Thyroid gland (tissue), 4 donors: ENCODE measurements at regions not wholly inside any gene's neighbourhood (a gene's known extent, or its start where the extent isn't known, plus 50 kb on each side); places are given as distances from the start of the nearest gene placed in this dataset.

Experiments
- DNase-seq, 2 donors: peaks; one replicate each; pipeline ENCODE4 v3.0.0-alpha.2; 2019
- H3K27ac ChIP-seq, 3 donors: fragments of 200-600 bp; sonication (generic); 1 replicate in 2 of 3; 2 replicates in 1 of 3; pipeline ENCODE4 v1.5.1; 2016 to 2019; ENCODE audit warnings: mild to moderate bottlenecking in 1 of 3, moderate library complexity in 1 of 3
- H3K27me3 ChIP-seq: fragments of 200-600 bp; sonication (generic); one replicate; pipeline ENCODE4 v1.5.1; 2019
- H3K36me3 ChIP-seq, 2 donors: fragments of 200-600 bp; sonication (generic); one replicate each; pipeline ENCODE4 v1.5.1; 2016 to 2019
- H3K4me1 ChIP-seq, 2 donors: fragments of 200-600 bp; sonication (generic); one replicate each; pipeline ENCODE4 v1.5.1; 2017 to 2019
- H3K4me3 ChIP-seq, 3 donors: fragments of 200-600 bp; sonication (generic); replicated peaks in 1 of 3; 1 replicate in 2 of 3; 2 replicates in 1 of 3; pipeline ENCODE4 v1.5.1; 2016; ENCODE audit warnings: mild to moderate bottlenecking in 1 of 3
- H3K9me3 ChIP-seq: fragments of 200-600 bp; sonication (generic); one replicate; pipeline ENCODE4 v1.5.1; 2017
- CTCF ChIP-seq, 6 experiments: fragments of 200-600 bp in 3 of 6; fragments of 450-650 bp in 3 of 6; sonication (generic) in 3 of 6; IDR thresholded peaks; one replicate each; pipeline ENCODE4 v1.5.1; 2016 to 2019; ENCODE audit warnings: antibody characterized with exemption in 6 of 6, mild to moderate bottlenecking in 2 of 6, inconsistent platforms in 1 of 6, moderate library complexity in 1 of 6
- POLR2A ChIP-seq, 2 donors: fragments of 450-650 bp; IDR thresholded peaks; one replicate each; pipeline ENCODE4 v1.6.1; 2017; ENCODE audit warnings: antibody characterized with exemption in 2 of 2, mild to moderate bottlenecking in 2 of 2, moderate library complexity in 1 of 2
- WGBS, 2 donors: methylation state at CpG; one replicate each; pipeline ENCODE4 v1.1.5; 2017; 5-methylcytosine and 5-hydroxymethylcytosine counted together
- intact Hi-C: fragments of 100-400 bp; cut with DNase I; formaldehyde crosslinking; loops from one replicate; pipeline ENCODE4 v1.15.1; 2023

GRCh38 chr6:50213146-50213545 is 163.4 kb upstream of the DEFB112 start:
- Histone ChIP-seq H3K4me3 (no peak overlapping the region), H3K27ac (no peak overlapping the region), H3K9me3 (no peaks in the 10 kb centered on the region), H3K4me1 (no peaks in the 10 kb centered on the region), H3K36me3 (no peaks in the 10 kb centered on the region), H3K27me3 (no peaks in the 10 kb centered on the region)
- intact Hi-C loops = no loop called here
- DNase-seq = no peak
- TF ChIP-seq CTCF (IDR thresholded peaks at IDR 0.05) (no peak), POLR2A (IDR thresholded peaks at IDR 0.05) (no peak)
- 40 to 42% methylated on average over 1 of the region's 1 CpG for WGBS, 2 donors

- Histone ChIP-seq H3K27me3 (no peaks in the 10 kb centered on the region), H3K36me3 (no peaks in the 10 kb centered on the region), H3K27ac (no peak overlapping the region), H3K4me3 (no peak overlapping the region), H3K4me1 (no peaks in the 10 kb centered on the region), H3K9me3 (no peaks in the 10 kb centered on the region)
- 36 to 61% methylated on average over 2 of the region's 2 CpGs for WGBS, 2 donors
- intact Hi-C loops = no loop called here
- TF ChIP-seq POLR2A (IDR thresholded peaks at IDR 0.05) = no peak
- TF ChIP-seq CTCF (IDR thresholded peaks at IDR 0.05) = no peak
- no peak for DNase-seq
Measured at GRCh38 chr6:50214937-50215336, 165.2 kb upstream of the DEFB112 start.

- no peaks in the 10 kb centered on the region for H3K9me3 ChIP-seq
- no peak overlapping the region for H3K27ac ChIP-seq
- DNase-seq = no peak
- no peaks in the 10 kb centered on the region for H3K4me1 ChIP-seq
- 56 to 72% methylated on average over 3 of the region's 3 CpGs for WGBS, 2 donors
- intact Hi-C loops = no loop called here
- no peak for TF ChIP-seq CTCF (IDR thresholded peaks at IDR 0.05)
- no peak for TF ChIP-seq POLR2A (IDR thresholded peaks at IDR 0.05)
- no peaks in the 10 kb centered on the region for H3K27me3 ChIP-seq
- H3K36me3 ChIP-seq = no peaks in the 10 kb centered on the region
- no peak overlapping the region for H3K4me3 ChIP-seq
Measured at GRCh38 chr6:50217841-50218240, 168.1 kb upstream of the DEFB112 start.

GRCh38 chr6:50236164-50236563 is 186.4 kb upstream of the DEFB112 start:
- DNase-seq = no peak
- H3K27me3 ChIP-seq = no peaks in the 10 kb centered on the region
- no peaks in the 10 kb centered on the region for H3K9me3 ChIP-seq
- no peaks in the 10 kb centered on the region for H3K36me3 ChIP-seq
- H3K4me1 ChIP-seq = no peaks in the 10 kb centered on the region
- no peak overlapping the region for H3K4me3 ChIP-seq
- no peak overlapping the region for H3K27ac ChIP-seq
- TF ChIP-seq POLR2A (IDR thresholded peaks at IDR 0.05) (no peak), CTCF (IDR thresholded peaks at IDR 0.05) (no peak)
- intact Hi-C loops = no loop called here

GRCh38 chr6:50239853-50240252 is 190.1 kb upstream of the DEFB112 start:
- Histone ChIP-seq H3K36me3 (no peaks in the 10 kb centered on the region), H3K27ac (no peak overlapping the region), H3K4me1 (no peaks in the 10 kb centered on the region), H3K9me3 (no peaks in the 10 kb centered on the region), H3K4me3 (no peak overlapping the region), H3K27me3 (no peaks in the 10 kb centered on the region)
- intact Hi-C loops = no loop called here
- 84 to 91% methylated on average over 13 of the region's 14 CpGs for WGBS, 2 donors
- no peak for DNase-seq
- TF ChIP-seq POLR2A (IDR thresholded peaks at IDR 0.05) = no peak
- no peak for TF ChIP-seq CTCF (IDR thresholded peaks at IDR 0.05)
